Naive thymus-derived CD4-positive, alpha-beta T cell (primary cell): ENCODE measurements at regions not wholly inside any gene's neighbourhood (a gene's known extent, or its start where the extent isn't known, plus 50 kb on each side); places are given as distances from the start of the nearest gene placed in this dataset.

Source experiments
- ATAC-seq: fragments of 150-1000 bp; cut with Tn5 transposase; 2 replicates; pipeline ENCODE4 v1.10.0; 2021; ENCODE audit warnings: mild to moderate bottlenecking, moderate library complexity
- CTCF ChIA-PET: fragments of 350-600 bp; sonication (Branson Sonifier 250); formaldehyde crosslinking; loops from one replicate; lab custom pipeline; 2021; ENCODE audit warnings: antibody characterized with exemption; lab: Charles Lee
- POLR2A ChIA-PET: fragments of 350-600 bp; sonication (Branson Sonifier 250); formaldehyde crosslinking; loops from one replicate; lab custom pipeline; 2021; ENCODE audit warnings: antibody characterized with exemption, inconsistent platforms; lab: Charles Lee
- DNase-seq, 9 donors: peaks; one replicate each; pipeline versions ENCODE4 v3.0.0 to v3.0.0-alpha.2; 2020 to 2022; ENCODE audit warnings: mixed read lengths in 1 of 9
- H3K27ac ChIP-seq: one replicate; pipeline ENCODE4 v1.7.0; 2013; ENCODE audit warnings: mild to moderate bottlenecking, low read depth, low read length, moderate library complexity
- H3K27me3 ChIP-seq, 2 donors: one replicate each; pipeline ENCODE4 v1.7.0; 2013; ENCODE audit warnings: low read length in 2 of 2, mild to moderate bottlenecking in 2 of 2, moderate library complexity in 2 of 2; ENCODE audit not compliant: control insufficient read depth in 2 of 2, insufficient read depth in 2 of 2
- H3K36me3 ChIP-seq, 3 experiments: 1 replicate in 2 of 3; 2 replicates in 1 of 3; pipeline ENCODE4 v1.7.0; 2013; ENCODE audit warnings: low read length in 3 of 3, mild to moderate bottlenecking in 3 of 3, moderate library complexity in 1 of 3; ENCODE audit not compliant: insufficient read depth in 3 of 3, control insufficient read depth in 2 of 3
- H3K4me1 ChIP-seq, 2 donors: one replicate each; pipeline ENCODE4 v1.7.0; 2013; ENCODE audit warnings: low read length in 2 of 2, mild to moderate bottlenecking in 2 of 2, moderate library complexity in 1 of 2; ENCODE audit not compliant: control insufficient read depth in 2 of 2, insufficient read depth in 2 of 2
- H3K4me3 ChIP-seq: 2 replicates; pipeline ENCODE4 v1.7.0; 2013; ENCODE audit warnings: mild to moderate bottlenecking, low read length
- H3K9me3 ChIP-seq, 3 experiments: 1 replicate in 2 of 3; 2 replicates in 1 of 3; pipeline ENCODE4 v1.7.0; 2013; ENCODE audit warnings: low read length in 3 of 3; ENCODE audit not compliant: control insufficient read depth in 2 of 3
- H3K27ac Mint-ChIP-seq, 9 donors: one replicate each; pipeline ENCODE4 v1.8.0; 2020 to 2022; ENCODE audit warnings: mixed read lengths in 9 of 9, mild to moderate bottlenecking in 8 of 9, moderate library complexity in 5 of 9, inconsistent platforms in 2 of 9
- H3K27me3 Mint-ChIP-seq, 5 donors: one replicate each; pipeline ENCODE4 v1.8.0; 2021 to 2022; ENCODE audit warnings: mixed read lengths in 5 of 5, mild to moderate bottlenecking in 1 of 5
- H3K36me3 Mint-ChIP-seq, 5 donors: one replicate each; pipeline ENCODE4 v1.8.0; 2020 to 2022; ENCODE audit warnings: mixed read lengths in 5 of 5, mild to moderate bottlenecking in 3 of 5, inconsistent platforms in 1 of 5
- H3K4me1 Mint-ChIP-seq, 7 donors: one replicate each; pipeline ENCODE4 v1.8.0; 2020 to 2022; ENCODE audit warnings: mixed read lengths in 7 of 7, mild to moderate bottlenecking in 3 of 7, inconsistent platforms in 1 of 7
- H3K4me3 Mint-ChIP-seq, 10 donors: one replicate each; pipeline ENCODE4 v1.8.0; 2020 to 2022; ENCODE audit warnings: mild to moderate bottlenecking in 10 of 10, mixed read lengths in 10 of 10, moderate library complexity in 6 of 10, inconsistent platforms in 2 of 10
- H3K9me3 Mint-ChIP-seq, 11 donors: one replicate each; pipeline ENCODE4 v1.8.0; 2020 to 2022; ENCODE audit warnings: mixed read lengths in 11 of 11, mild to moderate bottlenecking in 4 of 11, inconsistent platforms in 1 of 11, moderate library complexity in 1 of 11
- intact Hi-C, 2 donors: fragments of 100-400 bp; cut with micrococcal nuclease; formaldehyde crosslinking; loops; one replicate each; pipeline ENCODE4 v1.15.1; 2023

DNA sequence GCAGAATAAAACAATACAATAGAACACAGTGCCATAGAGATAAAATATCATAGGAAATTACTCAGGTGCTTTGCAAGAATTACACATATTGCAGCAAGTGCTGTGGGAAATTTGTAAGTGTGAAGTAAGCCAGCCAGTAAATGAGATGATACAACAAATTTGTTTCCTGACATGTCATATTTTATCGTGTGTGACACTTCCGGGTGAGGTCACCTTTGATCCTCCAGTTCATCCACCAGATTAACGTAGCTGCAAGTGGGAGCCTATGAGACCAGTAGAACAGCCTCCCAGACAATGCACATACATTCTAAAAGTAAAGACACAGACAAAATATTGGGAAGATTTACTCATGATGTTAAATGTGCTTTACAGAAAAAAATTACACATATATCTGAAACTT, 72.2 kb downstream of the PRDM9 start:
- Histone ChIP-seq H3K4me3 (no peak overlapping the region), H3K9me3 (no peaks in the 10 kb centered on the region), H3K4me1 (no peaks in the 10 kb centered on the region), H3K36me3 (no peaks in the 10 kb centered on the region), H3K27ac (no peak overlapping the region), H3K27me3 (no peaks in the 10 kb centered on the region)
- Mint-ChIP-seq H3K4me1 (no peaks in the 10 kb centered on the region), H3K27me3 (no peaks in the 10 kb centered on the region), H3K9me3 (peaks cover 0 to 16% (median 2%) of the 10 kb centered on the region in 11 donors), H3K4me3 (no peak overlapping the region), H3K27ac (no peak overlapping the region), H3K36me3 (no peaks in the 10 kb centered on the region)
- CTCF ChIA-PET: interaction anchor here (0.6 kb wide), 1 partner anchor 1117 kb away, joined by 3 read pairs; no protein-coding TSS in a partner anchor
- intact Hi-C loops: no loop called here
- POLR2A ChIA-PET: no interaction called here
- DNase-seq (no peak), ATAC-seq (no peak)

DNA sequence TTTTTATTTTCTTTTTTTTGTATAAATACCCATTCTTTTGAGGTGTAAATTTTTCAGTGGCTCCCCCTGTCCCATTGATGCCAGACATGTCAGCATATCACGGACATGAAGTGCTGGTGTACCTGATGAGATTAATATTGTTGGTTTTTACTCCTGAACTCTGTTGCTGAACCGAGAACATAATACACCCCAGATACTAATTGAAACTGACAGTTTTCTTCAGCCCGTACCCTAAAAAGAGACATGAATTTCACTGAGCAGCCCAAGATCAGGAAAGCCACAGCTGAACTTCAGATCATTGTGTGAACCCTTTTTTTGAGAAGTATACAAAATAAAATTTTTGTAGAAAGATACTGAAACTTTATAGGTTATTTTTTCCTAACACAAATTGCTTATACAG, 75.7 kb downstream of the PRDM9 start:
- Histone ChIP-seq H3K9me3 (no peaks in the 10 kb centered on the region), H3K4me3 (no peak overlapping the region), H3K27ac (no peak overlapping the region), H3K36me3 (no peaks in the 10 kb centered on the region), H3K27me3 (no peaks in the 10 kb centered on the region), H3K4me1 (no peaks in the 10 kb centered on the region)
- H3K36me3 Mint-ChIP-seq: no peaks in the 10 kb centered on the region
- POLR2A ChIA-PET: no interaction called here
- DNase-seq (no peak), ATAC-seq (no peak)
- no peak overlapping the region for H3K27ac Mint-ChIP-seq
- intact Hi-C loops: no loop called here
- no peak overlapping the region for H3K4me3 Mint-ChIP-seq
- CTCF ChIA-PET: no interaction called here
- no peaks in the 10 kb centered on the region for H3K27me3 Mint-ChIP-seq
- peaks cover 0 to 11% (median 0%) of the 10 kb centered on the region in 11 donors for H3K9me3 Mint-ChIP-seq
- H3K4me1 Mint-ChIP-seq: no peaks in the 10 kb centered on the region

DNA sequence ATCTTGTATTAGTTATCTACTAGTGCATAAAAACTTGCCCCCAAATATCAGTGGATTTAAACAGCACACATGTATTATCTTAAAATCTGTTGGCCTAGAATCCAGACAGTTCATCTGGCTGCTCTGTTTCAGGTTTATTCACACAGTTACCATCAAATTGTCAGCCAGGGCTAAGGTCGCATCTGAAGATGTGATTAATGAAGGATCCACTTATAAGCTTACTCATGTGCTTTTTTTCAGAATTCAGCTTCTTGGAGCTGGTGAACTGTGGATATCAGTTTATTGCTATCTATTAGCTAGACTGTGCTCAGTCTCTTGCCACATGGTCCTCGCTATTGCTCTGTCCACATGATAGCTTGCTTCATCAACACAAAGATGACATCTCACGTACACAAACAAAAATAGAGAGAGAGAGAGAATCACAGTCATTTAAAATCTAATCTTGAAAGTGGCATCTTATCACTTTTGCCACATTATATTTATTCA, 81.5 kb downstream of the PRDM9 start:
- Mint-ChIP-seq H3K4me3 (no peak overlapping the region), H3K4me1 (no peaks in the 10 kb centered on the region), H3K27ac (no peak overlapping the region), H3K36me3 (no peaks in the 10 kb centered on the region), H3K9me3 (peaks cover 0 to 21% (median 4%) of the 10 kb centered on the region in 11 donors), H3K27me3 (no peaks in the 10 kb centered on the region)
- no peaks in the 10 kb centered on the region for H3K36me3 ChIP-seq
- no peaks in the 10 kb centered on the region for H3K9me3 ChIP-seq
- CTCF ChIA-PET: no interaction called here
- no peak overlapping the region for H3K27ac ChIP-seq
- POLR2A ChIA-PET: no interaction called here
- H3K4me3 ChIP-seq: no peak overlapping the region
- H3K27me3 ChIP-seq: no peaks in the 10 kb centered on the region
- intact Hi-C loops: no loop called here
- DNase-seq: no peak
- H3K4me1 ChIP-seq: no peaks in the 10 kb centered on the region
- ATAC-seq: no peak

DNA sequence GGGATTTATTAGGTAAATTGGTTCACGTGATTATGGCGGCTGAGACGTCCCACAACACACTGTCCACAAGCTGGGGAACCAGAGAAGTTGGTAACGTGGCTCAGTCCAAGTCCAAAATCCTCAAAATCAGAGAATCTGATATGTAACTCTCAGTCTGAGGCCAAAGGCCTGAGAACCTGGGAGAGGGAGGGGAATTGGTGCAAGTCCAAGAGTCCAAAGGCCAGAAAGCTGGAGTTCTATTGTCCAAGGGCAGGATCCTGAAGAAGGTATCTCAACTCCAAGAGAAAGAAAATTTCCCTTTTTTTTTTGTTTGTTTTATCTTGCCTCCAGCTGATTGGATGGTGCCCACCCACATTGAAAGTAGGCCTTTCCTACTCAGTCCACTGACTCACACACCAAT, 83.8 kb downstream of the PRDM9 start:
- ChIA-PET CTCF (no interaction called here), POLR2A (no interaction called here)
- Histone ChIP-seq H3K4me3 (no peak overlapping the region), H3K36me3 (no peaks in the 10 kb centered on the region), H3K4me1 (no peaks in the 10 kb centered on the region), H3K27me3 (no peaks in the 10 kb centered on the region), H3K27ac (no peak overlapping the region), H3K9me3 (no peaks in the 10 kb centered on the region)
- H3K4me1 Mint-ChIP-seq: no peaks in the 10 kb centered on the region
- no peak overlapping the region for H3K27ac Mint-ChIP-seq
- H3K36me3 Mint-ChIP-seq: no peaks in the 10 kb centered on the region
- H3K4me3 Mint-ChIP-seq: no peak overlapping the region
- DNase-seq: no peak
- no peak for ATAC-seq
- H3K9me3 Mint-ChIP-seq: peaks cover 0 to 25% (median 4%) of the 10 kb centered on the region in 11 donors
- no peaks in the 10 kb centered on the region for H3K27me3 Mint-ChIP-seq
- intact Hi-C loops: no loop called here

DNA sequence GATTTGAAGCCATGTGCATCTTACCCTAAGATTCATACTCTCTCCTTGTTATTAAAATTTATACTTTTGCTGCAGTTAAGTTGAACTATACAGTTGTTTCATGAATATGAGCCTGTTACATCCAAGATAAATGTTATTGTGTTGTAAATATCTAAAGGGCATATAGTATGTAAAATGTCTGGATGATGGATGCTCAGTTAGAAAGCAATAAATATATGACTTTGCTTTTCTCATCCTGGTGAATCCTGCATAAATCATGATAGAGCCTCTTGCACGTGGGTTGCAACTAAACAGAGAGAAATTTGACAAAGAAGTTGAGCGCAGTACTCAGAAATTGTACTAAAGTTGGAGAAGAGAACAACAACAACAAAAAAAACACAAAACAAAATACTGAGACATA, 99.5 kb downstream of the PRDM9 start:
- H3K27me3 Mint-ChIP-seq: no peaks in the 10 kb centered on the region

DNA sequence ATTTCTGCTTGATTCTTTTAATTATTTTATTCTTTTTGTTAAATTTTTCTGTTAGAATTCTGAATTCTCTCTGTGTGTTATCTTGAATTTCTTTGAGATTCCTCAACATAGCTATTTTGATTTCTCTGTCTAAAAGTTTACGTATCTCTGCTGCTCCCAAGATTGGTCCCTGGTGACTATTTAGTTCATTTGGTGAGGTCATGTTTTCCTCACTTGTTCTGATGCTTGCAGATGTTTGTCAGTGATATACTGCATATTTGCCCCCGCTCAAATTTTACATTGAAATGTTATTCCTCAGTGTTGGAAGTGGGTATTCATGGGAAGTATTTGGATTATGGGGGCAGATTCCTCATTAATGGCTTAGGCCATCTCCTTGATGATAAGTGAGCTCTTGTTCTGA, 105.3 kb downstream of the PRDM9 start:
- no peaks in the 10 kb centered on the region for H3K27me3 Mint-ChIP-seq
- no peak overlapping the region for H3K27ac ChIP-seq
- POLR2A ChIA-PET: no interaction called here
- DNase-seq (no peak), ATAC-seq (no peak)
- intact Hi-C loops: no loop called here
- no peaks in the 10 kb centered on the region for H3K4me1 Mint-ChIP-seq
- H3K27ac Mint-ChIP-seq: no peak overlapping the region
- CTCF ChIA-PET: no interaction called here
- H3K9me3 ChIP-seq: peaks cover 0 to 3% (median 0%) of the 10 kb centered on the region in 3 experiments
- H3K4me1 ChIP-seq: no peaks in the 10 kb centered on the region
- H3K36me3 Mint-ChIP-seq: no peaks in the 10 kb centered on the region
- H3K27me3 ChIP-seq: no peaks in the 10 kb centered on the region
- H3K4me3 ChIP-seq: no peak overlapping the region
- H3K9me3 Mint-ChIP-seq: peaks cover 4 to 30% (median 14%) of the 10 kb centered on the region in 11 donors
- H3K36me3 ChIP-seq: no peaks in the 10 kb centered on the region
- no peak overlapping the region for H3K4me3 Mint-ChIP-seq

More for the DNA sequence above, 99.5 kb downstream of the PRDM9 start:
- no peaks in the 10 kb centered on the region for H3K4me1 ChIP-seq
- peaks cover 2 to 29% (median 11%) of the 10 kb centered on the region in 11 donors for H3K9me3 Mint-ChIP-seq
- no peaks in the 10 kb centered on the region for H3K36me3 Mint-ChIP-seq
- no peak overlapping the region for H3K27ac ChIP-seq
- ChIA-PET POLR2A (no interaction called here), CTCF (no interaction called here)
- no peaks in the 10 kb centered on the region for H3K27me3 ChIP-seq
- intact Hi-C loops: no loop called here
- H3K4me1 Mint-ChIP-seq: no peaks in the 10 kb centered on the region
- H3K4me3 Mint-ChIP-seq: no peak overlapping the region
- no peaks in the 10 kb centered on the region for H3K36me3 ChIP-seq
- no peaks in the 10 kb centered on the region for H3K9me3 ChIP-seq
- no peak overlapping the region for H3K27ac Mint-ChIP-seq
- no peak overlapping the region for H3K4me3 ChIP-seq
- no peak for ATAC-seq
- DNase-seq: no peak

DNA sequence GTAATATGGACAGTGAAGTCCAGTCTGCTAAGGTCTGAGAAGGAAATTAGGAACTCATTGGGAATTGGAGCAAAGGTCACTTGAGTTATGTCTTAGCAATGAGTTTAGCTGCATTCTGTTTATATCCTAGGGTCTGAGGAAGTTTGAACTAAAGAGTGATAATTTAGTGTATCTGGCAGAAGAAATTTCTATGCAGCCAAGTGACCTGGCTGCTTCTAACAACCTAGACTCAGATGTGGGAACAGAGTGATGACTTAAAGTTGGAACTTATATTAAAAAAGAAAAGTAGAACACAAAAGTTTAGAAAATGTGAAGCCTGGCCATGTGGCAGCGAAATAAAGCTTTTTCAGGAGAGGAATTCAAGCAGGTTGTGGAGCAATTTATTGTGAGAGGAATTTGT, 106.2 kb downstream of the PRDM9 start:
- ChIA-PET CTCF (no interaction called here), POLR2A (no interaction called here)
- Mint-ChIP-seq H3K4me1 (no peaks in the 10 kb centered on the region), H3K4me3 (no peak overlapping the region), H3K27ac (no peak overlapping the region), H3K36me3 (no peaks in the 10 kb centered on the region), H3K9me3 (peaks cover 1 to 29% (median 11%) of the 10 kb centered on the region in 11 donors), H3K27me3 (no peaks in the 10 kb centered on the region)
- intact Hi-C loops: no loop called here
- no peaks in the 10 kb centered on the region for H3K36me3 ChIP-seq
- no peaks in the 10 kb centered on the region for H3K4me1 ChIP-seq
- no peak for ATAC-seq
- H3K9me3 ChIP-seq: peaks cover 0 to 3% (median 0%) of the 10 kb centered on the region in 3 experiments
- no peaks in the 10 kb centered on the region for H3K27me3 ChIP-seq
- no peak overlapping the region for H3K27ac ChIP-seq
- DNase-seq: no peak
- no peak overlapping the region for H3K4me3 ChIP-seq
